Loucy (cell line): ENCODE measurements at regions not wholly inside any gene's neighbourhood (a gene's known extent, or its start where the extent isn't known, plus 50 kb on each side); places are given as distances from the start of the nearest gene placed in this dataset.

ENCODE experiments used
- H2AFZ ChIP-seq: fragments of 200-600 bp; sonication (generic); 2 replicates; pipeline ENCODE4 v1.6.0; 2016; ENCODE audit warnings: antibody characterized with exemption, mild to moderate bottlenecking, low read length, moderate library complexity
- H3F3A ChIP-seq: fragments of 200-600 bp; 2 replicates; pipeline ENCODE4 v1.6.0; 2016; ENCODE audit warnings: antibody characterized with exemption, low read depth, mild to moderate bottlenecking
- H3K27me3 ChIP-seq: fragments of 200-600 bp; sonication (generic); 2 replicates; pipeline ENCODE4 v1.6.1; 2014; ENCODE audit warnings: low read length, mild to moderate bottlenecking; ENCODE audit not compliant: insufficient read depth, poor library complexity, severe bottlenecking
- H3K36me3 ChIP-seq: fragments of 200-600 bp; sonication (generic); 2 replicates; pipeline ENCODE4 v1.6.1; 2016; ENCODE audit warnings: low read length; ENCODE audit not compliant: insufficient read depth
- H3K4me1 ChIP-seq: fragments of 200-600 bp; sonication (generic); 2 replicates; pipeline ENCODE4 v1.5.1; 2014; ENCODE audit warnings: low read length, mild to moderate bottlenecking; ENCODE audit not compliant: insufficient read depth, poor library complexity, severe bottlenecking
- H3K4me2 ChIP-seq: fragments of 200-600 bp; sonication (generic); 2 replicates; pipeline ENCODE4 v1.6.0; 2014; ENCODE audit warnings: antibody characterized with exemption, low read length, low read depth, mild to moderate bottlenecking; ENCODE audit not compliant: poor library complexity, severe bottlenecking
- H3K4me3 ChIP-seq: fragments of 200-600 bp; sonication (generic); 2 replicates; pipeline ENCODE4 v1.5.1; 2014; ENCODE audit warnings: low read length, mild to moderate bottlenecking, mixed read lengths; ENCODE audit not compliant: poor library complexity, severe bottlenecking
- H3K79me2 ChIP-seq: fragments of 200-600 bp; sonication (generic); 2 replicates; pipeline ENCODE4 v1.6.1; 2014; ENCODE audit warnings: low read length; ENCODE audit not compliant: insufficient read depth
- H3K9ac ChIP-seq: fragments of 200-600 bp; sonication (generic); 2 replicates; pipeline ENCODE4 v1.6.0; 2014; ENCODE audit warnings: mild to moderate bottlenecking, low read depth, low read length, moderate library complexity; ENCODE audit not compliant: poor library complexity, severe bottlenecking
- H3K9me2 ChIP-seq: fragments of 200-600 bp; sonication (generic); replicated peaks from 2 replicates; pipeline ENCODE4 v1.6.1; 2016; ENCODE audit warnings: low read depth, low read length, mixed read lengths
- H3K9me3 ChIP-seq: fragments of 200-600 bp; sonication (generic); 2 replicates; pipeline ENCODE4 v1.6.1; 2014; ENCODE audit warnings: mild to moderate bottlenecking, antibody characterized with exemption, low read length, low read depth; ENCODE audit not compliant: insufficient read depth
- H4K20me1 ChIP-seq: fragments of 200-600 bp; sonication (generic); 2 replicates; pipeline ENCODE4 v1.6.0; 2014; ENCODE audit warnings: antibody characterized with exemption, low read length, mild to moderate bottlenecking; ENCODE audit not compliant: insufficient read depth, poor library complexity, severe bottlenecking
- CTCF ChIP-seq: fragments of 200-600 bp; sonication (generic); conservative IDR thresholded peaks from 2 replicates; pipeline ENCODE4 v1.5.1; 2014; ENCODE audit warnings: mild to moderate bottlenecking, antibody characterized with exemption, low read length
- EZH2phosphoT487 ChIP-seq: fragments of 200-600 bp; IDR thresholded peaks from 2 replicates; pipeline ENCODE4 v1.6.1; 2018; ENCODE audit warnings: antibody characterized with exemption, mild to moderate bottlenecking, moderate library complexity, borderline replicate concordance

GRCh38 chr22:27309697-27310096 lies 491.9 kb downstream of the MN1 start:
- no peaks in the 10 kb centered on the region for H3K79me2 ChIP-seq
- no peak overlapping the region for H3K4me3 ChIP-seq
- no peaks in the 10 kb centered on the region for H4K20me1 ChIP-seq
- no peak for TF ChIP-seq CTCF
- TF ChIP-seq EZH2phosphoT487, result no peak
- H3K4me2 ChIP-seq, result no peak overlapping the region
- no peaks in the 10 kb centered on the region for H3K4me1 ChIP-seq
- H3F3A ChIP-seq, result no peaks in the 10 kb centered on the region
- H3K36me3 ChIP-seq, result no peaks in the 10 kb centered on the region
- no peaks in the 10 kb centered on the region for H3K9me3 ChIP-seq
- H3K9ac ChIP-seq, result no peak overlapping the region
- no peak overlapping the region for H2AFZ ChIP-seq
- H3K27me3 ChIP-seq, result no peaks in the 10 kb centered on the region
- no peaks in the 10 kb centered on the region for H3K9me2 ChIP-seq

- Histone ChIP-seq H3K4me1 (no peaks in the 10 kb centered on the region), H3K79me2 (no peaks in the 10 kb centered on the region), H3K9me2 (no peaks in the 10 kb centered on the region), H3K36me3 (no peaks in the 10 kb centered on the region), H3K9ac (no peak overlapping the region), H3K4me3 (no peak overlapping the region), H3K4me2 (no peak overlapping the region), H3K9me3 (no peaks in the 10 kb centered on the region), H3F3A (no peaks in the 10 kb centered on the region), H2AFZ (no peak overlapping the region), H4K20me1 (no peaks in the 10 kb centered on the region), H3K27me3 (no peaks in the 10 kb centered on the region)
- TF ChIP-seq EZH2phosphoT487 (no peak), CTCF (no peak)
Observed at GRCh38 chr22:27310966-27311697, 490.4 kb downstream of the MN1 start.

- no peaks in the 10 kb centered on the region for H3F3A ChIP-seq
- no peaks in the 10 kb centered on the region for H3K9me3 ChIP-seq
- H3K4me1 ChIP-seq, result no peaks in the 10 kb centered on the region
- H3K79me2 ChIP-seq, result no peaks in the 10 kb centered on the region
- H3K4me2 ChIP-seq, result no peak overlapping the region
- H3K4me3 ChIP-seq, result no peak overlapping the region
- H3K9ac ChIP-seq, result no peak overlapping the region
- no peaks in the 10 kb centered on the region for H4K20me1 ChIP-seq
- no peaks in the 10 kb centered on the region for H3K36me3 ChIP-seq
- H3K9me2 ChIP-seq, result no peaks in the 10 kb centered on the region
- no peak overlapping the region for H2AFZ ChIP-seq
- H3K27me3 ChIP-seq, result no peaks in the 10 kb centered on the region
- TF ChIP-seq CTCF (no peak), EZH2phosphoT487 (no peak)
Observed at GRCh38 chr22:27311698-27312550, 489.6 kb downstream of the MN1 start.
